BE2C (cell line): ENCODE measurements at regions not wholly inside any gene's neighbourhood (a gene's known extent, or its start where the extent isn't known, plus 50 kb on each side); places are given as distances from the start of the nearest gene placed in this dataset.

ENCODE experiments used
- DNase-seq: peaks from one replicate; pipeline ENCODE4 v3.0.0-alpha.2; 2020
- H3K27me3 ChIP-seq: fragments of 250-450 bp; sonication (Bioruptor Pico); 2 replicates; pipeline ENCODE4 v1.5.1; 2020; ENCODE audit warnings: mild to moderate bottlenecking
- H3K36me3 ChIP-seq: fragments of 250-450 bp; sonication (Bioruptor Pico); 2 replicates; pipeline ENCODE4 v1.5.1; 2020; ENCODE audit warnings: mild to moderate bottlenecking
- H3K4me1 ChIP-seq: fragments of 250-450 bp; sonication (Bioruptor Pico); 2 replicates; pipeline ENCODE4 v1.5.1; 2020
- H3K4me3 ChIP-seq: 2 replicates; pipeline ENCODE4 v1.5.1; 2011; ENCODE audit warnings: low read depth, low read length
- H3K9me3 ChIP-seq: fragments of 250-450 bp; sonication (Bioruptor Pico); 2 replicates; pipeline ENCODE4 v1.5.1; 2020
- CTCF ChIP-seq: IDR thresholded peaks from 2 replicates; pipeline ENCODE4 v1.5.1; 2012; ENCODE audit warnings: mild to moderate bottlenecking, low read depth, low read length

GRCh38 chr5:3103262-3103811 is 351.9 kb upstream of the IRX2 start:
- TF ChIP-seq CTCF: no peak
- no peak for DNase-seq
- Histone ChIP-seq H3K27me3 (no peaks in the 10 kb centered on the region), H3K4me1 (no peaks in the 10 kb centered on the region), H3K36me3 (no peaks in the 10 kb centered on the region), H3K4me3 (no peak overlapping the region), H3K9me3 (no peaks in the 10 kb centered on the region; the same call in 1 of the 2 replicates)

- H3K36me3 ChIP-seq: no peaks in the 10 kb centered on the region
- no peaks in the 10 kb centered on the region for H3K27me3 ChIP-seq
- no peak for DNase-seq
- H3K4me3 ChIP-seq: no peak overlapping the region
- no peaks in the 10 kb centered on the region for H3K4me1 ChIP-seq
- H3K9me3 ChIP-seq: no peaks in the 10 kb centered on the region; the same call in 1 of the 2 replicates
- TF ChIP-seq CTCF: no peak
Observed at GRCh38 chr5:3102531-3102930, 351.1 kb upstream of the IRX2 start.

- Histone ChIP-seq H3K36me3 (no peaks in the 10 kb centered on the region), H3K9me3 (no peaks in the 10 kb centered on the region; the same call in 1 of the 2 replicates), H3K27me3 (no peaks in the 10 kb centered on the region), H3K4me3 (no peak overlapping the region), H3K4me1 (no peaks in the 10 kb centered on the region)
- TF ChIP-seq CTCF: no peak
- DNase-seq: no peak
Observed at GRCh38 chr5:3101561-3101960, 350.1 kb upstream of the IRX2 start.

GRCh38 chr5:3100921-3101551 is 349.6 kb upstream of the IRX2 start:
- Histone ChIP-seq H3K4me1 (no peaks in the 10 kb centered on the region), H3K36me3 (no peaks in the 10 kb centered on the region), H3K4me3 (no peak overlapping the region), H3K9me3 (no peaks in the 10 kb centered on the region; the same call in 1 of the 2 replicates), H3K27me3 (no peaks in the 10 kb centered on the region)
- no peak for TF ChIP-seq CTCF
- DNase-seq: no peak

GRCh38 chr5:3099954-3100353 is 348.5 kb upstream of the IRX2 start:
- H3K4me1 ChIP-seq: no peaks in the 10 kb centered on the region
- DNase-seq: no peak
- no peak for TF ChIP-seq CTCF
- H3K36me3 ChIP-seq: no peaks in the 10 kb centered on the region
- H3K4me3 ChIP-seq: no peak overlapping the region
- no peaks in the 10 kb centered on the region for H3K27me3 ChIP-seq
- H3K9me3 ChIP-seq: no peaks in the 10 kb centered on the region; the same call in 1 of the 2 replicates

- Histone ChIP-seq H3K9me3 (no peaks in the 10 kb centered on the region; the same call in 1 of the 2 replicates), H3K4me3 (no peak overlapping the region), H3K4me1 (no peaks in the 10 kb centered on the region), H3K36me3 (no peaks in the 10 kb centered on the region), H3K27me3 (no peaks in the 10 kb centered on the region)
- TF ChIP-seq CTCF: no peak
- no peak for DNase-seq
Observed at GRCh38 chr5:3099526-3099925, 348.0 kb upstream of the IRX2 start.
